DOHH2 (cell line): ENCODE measurements at regions not wholly inside any gene's neighbourhood (a gene's known extent, or its start where the extent isn't known, plus 50 kb on each side); places are given as distances from the start of the nearest gene placed in this dataset.

Source experiments
- H3F3A ChIP-seq: fragments of 200-600 bp; sonication (generic), shearing (Covaris generic); 2 replicates; pipeline ENCODE4 v1.6.0; 2016; ENCODE audit warnings: antibody characterized with exemption, mild to moderate bottlenecking; ENCODE audit not compliant: control insufficient read depth, insufficient read depth
- H3K27ac ChIP-seq: fragments of 200-600 bp; sonication (generic); 2 replicates; pipeline ENCODE4 v1.5.1; 2014; ENCODE audit warnings: low read depth, mild to moderate bottlenecking, low read length, moderate library complexity
- H3K27me3 ChIP-seq: fragments of 200-600 bp; sonication (generic); 2 replicates; pipeline ENCODE4 v1.6.1; 2014; ENCODE audit warnings: mild to moderate bottlenecking, low read length, mixed read lengths; ENCODE audit not compliant: control insufficient read depth
- H3K36me3 ChIP-seq: fragments of 200-600 bp; sonication (generic); 2 replicates; pipeline ENCODE4 v1.6.1; 2014; ENCODE audit warnings: mild to moderate bottlenecking, low read length, moderate library complexity, mixed read lengths; ENCODE audit not compliant: control insufficient read depth
- H3K4me1 ChIP-seq: fragments of 200-600 bp; sonication (generic); 2 replicates; pipeline ENCODE4 v1.6.1; 2014; ENCODE audit warnings: mild to moderate bottlenecking, low read length, mixed read lengths; ENCODE audit not compliant: control insufficient read depth
- H3K4me2 ChIP-seq: fragments of 200-600 bp; sonication (generic); 2 replicates; pipeline ENCODE4 v1.6.0; 2014; ENCODE audit warnings: mild to moderate bottlenecking, low read length, moderate library complexity
- H3K4me3 ChIP-seq: fragments of 200-600 bp; sonication (generic); 2 replicates; pipeline ENCODE4 v1.5.1; 2014; ENCODE audit warnings: mild to moderate bottlenecking, low read length, mixed read lengths
- H3K79me2 ChIP-seq: fragments of 200-600 bp; sonication (generic); 2 replicates; pipeline ENCODE4 v1.6.1; 2014; ENCODE audit warnings: mild to moderate bottlenecking, low read length, mixed read lengths; ENCODE audit not compliant: control insufficient read depth
- H3K9me2 ChIP-seq: fragments of 200-600 bp; sonication (generic); replicated peaks from 2 replicates; pipeline ENCODE4 v1.6.1; 2014; ENCODE audit warnings: mild to moderate bottlenecking, low read length, mixed read lengths; ENCODE audit not compliant: control insufficient read depth
- H3K9me3 ChIP-seq: fragments of 200-600 bp; sonication (generic); 2 replicates; pipeline ENCODE4 v1.6.1; 2014; ENCODE audit warnings: antibody characterized with exemption, low read length, mixed read lengths; ENCODE audit not compliant: control insufficient read depth, insufficient read depth
- H4K20me1 ChIP-seq: fragments of 200-600 bp; sonication (generic); 2 replicates; pipeline ENCODE4 v1.6.0; 2014; ENCODE audit warnings: low read depth, mild to moderate bottlenecking, antibody characterized with exemption, low read length, moderate library complexity; ENCODE audit not compliant: control insufficient read depth, insufficient read depth
- EZH2phosphoT487 ChIP-seq: fragments of 200-600 bp; sonication (generic); IDR thresholded peaks from 2 replicates; pipeline ENCODE4 v1.6.1; 2017; ENCODE audit warnings: borderline replicate concordance, mild to moderate bottlenecking, antibody characterized with exemption, low read length, moderate library complexity, mixed read lengths
- TF ChIP-seq, protein P1 (sequence below): fragments of 200-600 bp; sonication (generic); IDR thresholded peaks from one replicate; pipeline ENCODE4 v1.5.1; 2014; ENCODE audit warnings: antibody characterized with exemption, mild to moderate bottlenecking, low read depth, low read length; ENCODE audit not compliant: poor library complexity, severe bottlenecking

- Histone ChIP-seq H3K4me3 (no peak overlapping the region), H3K79me2 (no peaks in the 10 kb centered on the region), H3K27ac (no peak overlapping the region), H3K9me2 (no peaks in the 10 kb centered on the region), H3K9me3 (no peaks in the 10 kb centered on the region), H3K36me3 (no peaks in the 10 kb centered on the region), H3F3A (no peaks in the 10 kb centered on the region), H3K27me3 (peaks cover 3% of the 10 kb centered on the region; the same call in 1 of the 2 replicates), H4K20me1 (no peaks in the 10 kb centered on the region), H3K4me1 (peaks cover 9% of the 10 kb centered on the region), H3K4me2 (no peak overlapping the region)
- no peak for TF ChIP-seq EZH2phosphoT487
- TF ChIP-seq, protein P1, sequence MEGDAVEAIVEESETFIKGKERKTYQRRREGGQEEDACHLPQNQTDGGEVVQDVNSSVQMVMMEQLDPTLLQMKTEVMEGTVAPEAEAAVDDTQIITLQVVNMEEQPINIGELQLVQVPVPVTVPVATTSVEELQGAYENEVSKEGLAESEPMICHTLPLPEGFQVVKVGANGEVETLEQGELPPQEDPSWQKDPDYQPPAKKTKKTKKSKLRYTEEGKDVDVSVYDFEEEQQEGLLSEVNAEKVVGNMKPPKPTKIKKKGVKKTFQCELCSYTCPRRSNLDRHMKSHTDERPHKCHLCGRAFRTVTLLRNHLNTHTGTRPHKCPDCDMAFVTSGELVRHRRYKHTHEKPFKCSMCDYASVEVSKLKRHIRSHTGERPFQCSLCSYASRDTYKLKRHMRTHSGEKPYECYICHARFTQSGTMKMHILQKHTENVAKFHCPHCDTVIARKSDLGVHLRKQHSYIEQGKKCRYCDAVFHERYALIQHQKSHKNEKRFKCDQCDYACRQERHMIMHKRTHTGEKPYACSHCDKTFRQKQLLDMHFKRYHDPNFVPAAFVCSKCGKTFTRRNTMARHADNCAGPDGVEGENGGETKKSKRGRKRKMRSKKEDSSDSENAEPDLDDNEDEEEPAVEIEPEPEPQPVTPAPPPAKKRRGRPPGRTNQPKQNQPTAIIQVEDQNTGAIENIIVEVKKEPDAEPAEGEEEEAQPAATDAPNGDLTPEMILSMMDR, result no peak
Measured at GRCh38 chr2:65532937-65533336, 100.5 kb upstream of the SPRED2 start.

GRCh38 chr2:65532326-65532725 lies 99.9 kb upstream of the SPRED2 start:
- H3K27ac ChIP-seq, result no peak overlapping the region
- H3K27me3 ChIP-seq, result peaks cover 6% of the 10 kb centered on the region; the same call in 1 of the 2 replicates
- TF ChIP-seq, protein P1, result no peak
- no peak for TF ChIP-seq EZH2phosphoT487
- H3K4me3 ChIP-seq, result no peak overlapping the region
- H3F3A ChIP-seq, result no peaks in the 10 kb centered on the region
- no peaks in the 10 kb centered on the region for H4K20me1 ChIP-seq
- no peak overlapping the region for H3K4me2 ChIP-seq
- H3K9me2 ChIP-seq, result no peaks in the 10 kb centered on the region
- no peaks in the 10 kb centered on the region for H3K36me3 ChIP-seq
- no peaks in the 10 kb centered on the region for H3K79me2 ChIP-seq
- no peaks in the 10 kb centered on the region for H3K9me3 ChIP-seq
- H3K4me1 ChIP-seq, result peaks cover 9% of the 10 kb centered on the region

- no peak overlapping the region for H3K4me2 ChIP-seq
- H3K4me3 ChIP-seq, result no peak overlapping the region
- H3K9me2 ChIP-seq, result no peaks in the 10 kb centered on the region
- no peaks in the 10 kb centered on the region for H3K79me2 ChIP-seq
- no peaks in the 10 kb centered on the region for H3K9me3 ChIP-seq
- no peak overlapping the region for H3K27ac ChIP-seq
- no peaks in the 10 kb centered on the region for H3F3A ChIP-seq
- no peaks in the 10 kb centered on the region for H3K4me1 ChIP-seq
- peaks cover 7% of the 10 kb centered on the region; the same call in 1 of the 2 replicates for H3K27me3 ChIP-seq
- no peak for TF ChIP-seq EZH2phosphoT487
- TF ChIP-seq, protein P1, result no peak
- no peaks in the 10 kb centered on the region for H3K36me3 ChIP-seq
- H4K20me1 ChIP-seq, result no peaks in the 10 kb centered on the region
Measured at GRCh38 chr2:65530547-65531320, 98.3 kb upstream of the SPRED2 start.
